RWPE1 (cell line): ENCODE measurements at regions not wholly inside any gene's neighbourhood (a gene's known extent, or its start where the extent isn't known, plus 50 kb on each side); places are given as distances from the start of the nearest gene placed in this dataset.

Experiments
- CTCF ChIA-PET: fragments of 350-600 bp; sonication (Branson Sonifier 250); formaldehyde crosslinking; extraction: SDS; loops from one replicate; lab custom pipeline; 2021; lab: Yijun Ruan, JAX
- POLR2A ChIA-PET: fragments of 400-600 bp; formaldehyde crosslinking; extraction: SDS; loops from one replicate; lab custom pipeline; 2020; ENCODE audit warnings: antibody characterized with exemption; ENCODE audit not compliant: low non-redundant PET; lab: Yijun Ruan, JAX
- DNase-seq: peaks from one replicate; pipeline ENCODE4 v3.0.0; 2012; ENCODE audit warnings: low spot score
- H3K27ac ChIP-seq: fragments of 450-650 bp; 2 replicates; pipeline ENCODE4 v1.5.1; 2017
- CTCF ChIP-seq: fragments of 450-650 bp; conservative IDR thresholded peaks from 2 replicates; pipeline ENCODE4 v1.5.1; 2017; ENCODE audit warnings: low read depth, mild to moderate bottlenecking

- TF ChIP-seq CTCF = no peak
- ChIA-PET CTCF (interaction anchor here (0.6 kb wide), 1 partner anchor 1716 kb away, joined by 3 read pairs; no protein-coding TSS in a partner anchor), POLR2A (no interaction called here)
- no peak for DNase-seq
- H3K27ac ChIP-seq = no peak overlapping the region
Observed at GRCh38 chr13:85652491-85652890, 146.7 kb downstream of the SLITRK6 start.

GRCh38 chr13:85651440-85651839, 147.8 kb downstream of the SLITRK6 start:
- H3K27ac ChIP-seq = no peak overlapping the region
- CTCF ChIA-PET = interaction anchor here (0.6 kb wide), 1 partner anchor 139 kb away, joined by 3 read pairs; no protein-coding TSS in a partner anchor
- POLR2A ChIA-PET = no interaction called here
- TF ChIP-seq CTCF = no peak
- DNase-seq = peak; percentile 68

GRCh38 chr13:85650613-85651012, 148.6 kb downstream of the SLITRK6 start:
- DNase-seq = no peak
- H3K27ac ChIP-seq = no peak overlapping the region; the same call in 1 of the 2 replicates
- CTCF ChIA-PET = interaction anchor here (0.5 kb wide), 1 partner anchor 51 kb away, joined by 3 read pairs; no protein-coding TSS in a partner anchor

GRCh38 chr13:85640727-85641126, 158.5 kb downstream of the SLITRK6 start:
- CTCF ChIA-PET = no interaction called here
- POLR2A ChIA-PET = no interaction called here

More at GRCh38 chr13:85650613-85651012, 148.6 kb downstream of the SLITRK6 start:
- no peak for TF ChIP-seq CTCF
- POLR2A ChIA-PET = no interaction called here

GRCh38 chr13:85638815-85639393, 160.3 kb downstream of the SLITRK6 start:
- POLR2A ChIA-PET = no interaction called here
- no peak for DNase-seq
- no peak for TF ChIP-seq CTCF
- CTCF ChIA-PET = no interaction called here
- H3K27ac ChIP-seq = no peak overlapping the region

More at GRCh38 chr13:85640727-85641126, 158.5 kb downstream of the SLITRK6 start:
- DNase-seq = no peak
- no peak for TF ChIP-seq CTCF
- no peak overlapping the region for H3K27ac ChIP-seq

- DNase-seq = no peak
- TF ChIP-seq CTCF = no peak
- no peak overlapping the region for H3K27ac ChIP-seq
- ChIA-PET CTCF (no interaction called here), POLR2A (no interaction called here)
Observed at GRCh38 chr13:85638265-85638664, 161.0 kb downstream of the SLITRK6 start.
